ENCODE measurements at regions not wholly inside any gene's neighbourhood (a gene's known extent, or its start where the extent isn't known, plus 50 kb on each side); places are given as distances from the start of the nearest gene placed in this dataset.

DNA sequence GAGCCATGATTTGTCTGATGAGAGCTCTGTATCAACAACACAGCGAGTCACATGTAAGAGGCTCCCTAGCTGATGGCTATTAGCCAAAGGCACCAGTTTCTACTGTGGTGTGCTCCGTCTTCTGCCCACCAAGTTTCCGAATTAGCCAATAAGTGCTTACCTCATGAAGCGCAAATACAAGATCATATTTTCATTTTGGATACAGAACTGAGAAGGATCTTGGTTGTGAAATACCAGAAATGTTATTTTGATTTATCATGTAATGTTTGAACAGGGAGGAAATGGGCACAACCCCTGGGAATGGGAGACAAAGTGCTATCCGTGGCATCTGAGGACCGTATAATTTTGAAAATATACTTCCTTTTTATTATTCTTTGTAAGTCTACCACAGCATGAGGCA, 234.3 kb downstream of the DACT1 start:
- no peak overlapping the region for H3K4me3 ChIP-seq
- DNase-seq (ENCODE audit: low spot score in 2 of 2): no peak
- no peaks in the 10 kb centered on the region for H3K36me3 ChIP-seq
- H3K4me1 ChIP-seq: no peaks in the 10 kb centered on the region
- no peaks in the 10 kb centered on the region for H3K9me3 ChIP-seq
- intact Hi-C loops (cut with DNase I): no loop called here
- H3K27ac ChIP-seq: no peak overlapping the region
- no peaks in the 10 kb centered on the region for H3K27me3 ChIP-seq
- TF ChIP-seq CTCF (IDR thresholded peaks at IDR 0.05): no peak

GRCh38 chr14:58873228-58873953, 235.6 kb downstream of the DACT1 start:
- DNase-seq (ENCODE audit: low spot score in 2 of 2): no peak
- TF ChIP-seq CTCF (IDR thresholded peaks at IDR 0.05): no peak
- Histone ChIP-seq H3K27ac (no peak overlapping the region), H3K9me3 (no peaks in the 10 kb centered on the region), H3K27me3 (no peaks in the 10 kb centered on the region), H3K4me3 (no peak overlapping the region), H3K4me1 (no peaks in the 10 kb centered on the region), H3K36me3 (no peaks in the 10 kb centered on the region)
- intact Hi-C loops (cut with DNase I): no loop called here

DNA sequence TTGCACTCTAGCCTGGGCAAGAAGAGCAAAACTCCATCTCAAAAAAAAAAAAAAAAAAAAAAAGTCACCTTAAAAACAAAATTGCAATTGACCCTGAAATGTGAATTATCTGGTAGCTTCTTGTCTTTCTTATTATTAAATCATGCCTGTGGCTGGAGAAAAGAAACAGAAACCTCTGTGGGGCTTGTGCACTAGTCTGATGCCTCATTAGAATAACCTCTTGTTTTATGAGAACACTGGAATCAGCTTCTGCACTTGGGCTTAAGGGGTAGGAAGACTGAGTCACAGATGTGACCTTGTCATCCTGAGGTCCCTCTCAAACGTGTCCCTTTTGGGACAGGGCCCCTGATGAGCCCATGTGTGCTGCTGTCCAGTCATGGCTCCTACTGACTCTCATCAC, 237.9 kb downstream of the DACT1 start:
- no peak for DNase-seq (ENCODE audit: low spot score in 2 of 2)
- no peak for TF ChIP-seq CTCF (IDR thresholded peaks at IDR 0.05)
- no peaks in the 10 kb centered on the region for H3K36me3 ChIP-seq
- H3K9me3 ChIP-seq: no peaks in the 10 kb centered on the region
- intact Hi-C loops (cut with DNase I): no loop called here
- no peak overlapping the region for H3K4me3 ChIP-seq
- no peaks in the 10 kb centered on the region for H3K27me3 ChIP-seq
- no peak overlapping the region for H3K27ac ChIP-seq
- no peaks in the 10 kb centered on the region for H3K4me1 ChIP-seq

DNA sequence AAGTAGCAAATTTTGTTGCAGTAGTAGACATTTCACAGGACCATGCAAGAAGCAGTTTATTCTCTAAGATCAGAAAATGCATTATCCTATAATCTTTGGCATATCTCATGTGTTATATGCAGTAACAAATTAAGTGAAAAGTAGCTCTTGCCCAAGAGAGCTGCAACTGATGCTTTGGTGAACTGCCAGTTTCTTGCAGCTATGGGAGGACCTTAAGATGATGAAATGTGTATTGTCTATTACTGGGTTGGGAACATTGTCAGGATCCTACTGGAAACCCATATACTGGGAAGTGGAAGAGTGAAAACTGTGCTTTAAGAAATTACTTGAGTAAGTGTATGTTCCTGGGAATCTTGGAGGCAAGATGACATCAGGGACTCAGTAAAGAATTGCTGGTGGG, 238.8 kb downstream of the DACT1 start:
- no peak overlapping the region for H3K4me3 ChIP-seq

DNA sequence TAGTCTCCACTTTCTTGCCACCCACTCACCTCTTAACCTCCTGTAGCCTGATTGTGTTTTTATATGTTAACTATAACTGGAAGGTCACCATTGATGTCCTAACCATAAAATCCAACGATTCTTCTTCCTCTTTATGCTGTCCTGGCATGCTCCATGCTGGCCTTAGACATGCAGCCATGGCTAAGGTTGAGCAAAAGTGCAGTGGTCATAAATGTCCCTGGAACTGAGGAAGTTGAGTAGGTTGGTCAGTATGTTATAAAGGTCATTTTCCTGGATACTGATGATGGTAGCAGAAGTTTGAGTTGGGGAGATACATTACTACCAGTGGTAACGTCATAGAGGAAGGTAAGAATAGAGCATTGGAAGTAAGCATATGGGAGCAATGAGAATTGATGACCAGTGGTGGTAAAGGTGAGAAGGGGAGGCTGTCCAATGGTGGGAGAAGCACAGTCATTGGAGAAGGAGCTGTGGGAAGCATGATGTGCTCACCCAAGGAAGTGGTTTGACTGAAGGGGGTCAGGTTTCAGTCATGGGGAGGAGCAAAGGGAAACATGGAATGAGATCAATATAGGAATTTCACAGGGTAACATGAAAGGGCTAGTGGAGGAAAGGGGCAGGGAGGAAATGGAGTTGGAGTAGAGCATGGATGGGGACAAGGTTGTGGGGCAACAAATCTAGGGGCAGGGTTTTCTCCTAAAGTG, 240.8 kb downstream of the DACT1 start:
- no peak for TF ChIP-seq CTCF (IDR thresholded peaks at IDR 0.05)
- no peaks in the 10 kb centered on the region for H3K9me3 ChIP-seq
- no peaks in the 10 kb centered on the region for H3K36me3 ChIP-seq
- no peak overlapping the region for H3K27ac ChIP-seq
- no peak overlapping the region for H3K4me3 ChIP-seq
- DNase-seq (ENCODE audit: low spot score in 2 of 2): no peak
- no peaks in the 10 kb centered on the region for H3K27me3 ChIP-seq
- no peaks in the 10 kb centered on the region for H3K4me1 ChIP-seq
- intact Hi-C loops (cut with DNase I): no loop called here

More for the DNA sequence above, 238.8 kb downstream of the DACT1 start:
- intact Hi-C loops (cut with DNase I): no loop called here
- no peak for DNase-seq (ENCODE audit: low spot score in 2 of 2)
- Histone ChIP-seq H3K27me3 (no peaks in the 10 kb centered on the region), H3K27ac (no peak overlapping the region), H3K4me1 (no peaks in the 10 kb centered on the region), H3K36me3 (no peaks in the 10 kb centered on the region), H3K9me3 (no peaks in the 10 kb centered on the region)
- TF ChIP-seq CTCF (IDR thresholded peaks at IDR 0.05): no peak
